ENCODE measurements at regions not wholly inside any gene's neighbourhood (a gene's known extent, or its start where the extent isn't known, plus 50 kb on each side); places are given as distances from the start of the nearest gene placed in this dataset.

DNA sequence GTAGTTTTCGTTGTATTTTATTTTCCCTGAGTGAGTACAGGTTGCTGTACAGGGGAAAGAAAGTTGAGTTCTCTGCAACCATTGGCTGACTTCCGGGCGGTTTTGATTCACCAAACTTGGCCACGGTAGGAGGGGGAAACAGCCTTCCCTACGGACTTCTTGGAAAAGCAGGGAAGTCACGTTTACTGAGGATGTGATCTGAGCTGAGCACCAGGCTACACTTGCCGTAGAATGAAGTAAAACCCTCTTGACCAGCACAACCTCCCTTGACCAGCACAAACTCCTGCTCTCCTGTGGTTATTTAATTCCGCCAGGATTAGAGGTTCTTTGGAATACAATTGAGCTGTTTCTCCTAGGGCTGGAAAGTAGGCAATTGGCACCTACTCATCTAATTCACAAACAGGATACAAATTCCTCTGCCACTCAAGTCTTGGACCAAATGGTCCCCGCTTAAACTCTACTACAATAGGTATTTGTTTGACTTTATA is 242.0 kb upstream of the RBFOX1 start:
- ChIA-PET POLR2A (no interaction called here), CTCF (no interaction called here), RAD21 (ENCODE audit: low non-redundant PET in 1 of 2, low total read pairs in 2 of 2, uncharacterized antibody in 2 of 2, unreplicated experiment in 2 of 2) (no interaction called here)
- ATAC-seq (no peak), DNase-seq (ENCODE audit: low read depth, low spot score) (no peak)
- H4K20me1 ChIP-seq (ENCODE audit: insufficient read depth): no peaks in the 10 kb centered on the region
- H3K4me2 ChIP-seq (ENCODE audit: low read length): no peak overlapping the region
- H3K9ac ChIP-seq (ENCODE audit: low read length): no peak overlapping the region
- no TSS peak for BruUV-seq (replicated peaks)
- no peak overlapping the region for H3K4me3 ChIP-seq (replicated peaks in 1 of 2; ENCODE audit: low read depth in 1 of 2, low read length in 2 of 2)
- no peaks in the 10 kb centered on the region for H3K27me3 ChIP-seq (ENCODE audit: insufficient read depth, low read length)
- no peaks in the 10 kb centered on the region for H3K36me3 ChIP-seq (ENCODE audit: control insufficient read depth in 1 of 2, insufficient read depth in 2 of 2, low read length in 2 of 2)
- TF ChIP-seq, protein P1, sequence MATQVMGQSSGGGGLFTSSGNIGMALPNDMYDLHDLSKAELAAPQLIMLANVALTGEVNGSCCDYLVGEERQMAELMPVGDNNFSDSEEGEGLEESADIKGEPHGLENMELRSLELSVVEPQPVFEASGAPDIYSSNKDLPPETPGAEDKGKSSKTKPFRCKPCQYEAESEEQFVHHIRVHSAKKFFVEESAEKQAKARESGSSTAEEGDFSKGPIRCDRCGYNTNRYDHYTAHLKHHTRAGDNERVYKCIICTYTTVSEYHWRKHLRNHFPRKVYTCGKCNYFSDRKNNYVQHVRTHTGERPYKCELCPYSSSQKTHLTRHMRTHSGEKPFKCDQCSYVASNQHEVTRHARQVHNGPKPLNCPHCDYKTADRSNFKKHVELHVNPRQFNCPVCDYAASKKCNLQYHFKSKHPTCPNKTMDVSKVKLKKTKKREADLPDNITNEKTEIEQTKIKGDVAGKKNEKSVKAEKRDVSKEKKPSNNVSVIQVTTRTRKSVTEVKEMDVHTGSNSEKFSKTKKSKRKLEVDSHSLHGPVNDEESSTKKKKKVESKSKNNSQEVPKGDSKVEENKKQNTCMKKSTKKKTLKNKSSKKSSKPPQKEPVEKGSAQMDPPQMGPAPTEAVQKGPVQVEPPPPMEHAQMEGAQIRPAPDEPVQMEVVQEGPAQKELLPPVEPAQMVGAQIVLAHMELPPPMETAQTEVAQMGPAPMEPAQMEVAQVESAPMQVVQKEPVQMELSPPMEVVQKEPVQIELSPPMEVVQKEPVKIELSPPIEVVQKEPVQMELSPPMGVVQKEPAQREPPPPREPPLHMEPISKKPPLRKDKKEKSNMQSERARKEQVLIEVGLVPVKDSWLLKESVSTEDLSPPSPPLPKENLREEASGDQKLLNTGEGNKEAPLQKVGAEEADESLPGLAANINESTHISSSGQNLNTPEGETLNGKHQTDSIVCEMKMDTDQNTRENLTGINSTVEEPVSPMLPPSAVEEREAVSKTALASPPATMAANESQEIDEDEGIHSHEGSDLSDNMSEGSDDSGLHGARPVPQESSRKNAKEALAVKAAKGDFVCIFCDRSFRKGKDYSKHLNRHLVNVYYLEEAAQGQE (IDR thresholded peaks at IDR 0.05; ENCODE audit: low read depth): no peak
- TF ChIP-seq RAD21 (IDR thresholded peaks at IDR 0.05; ENCODE audit: low read depth) (no peak), SP1 (IDR thresholded peaks at IDR 0.05; ENCODE audit: low read depth) (no peak), CBX3 (IDR thresholded peaks at IDR 0.05; ENCODE audit: low read depth) (no peak), SRF (IDR thresholded peaks at IDR 0.05; ENCODE audit: low read depth) (no peak), ZFX (IDR thresholded peaks at IDR 0.05) (no peak), ZNF274 (IDR thresholded peaks at IDR 0.05; ENCODE audit: low read depth, low read length) (no peak), EZH2 (IDR thresholded peaks at IDR 0.05) (no peak), POLR2A (IDR thresholded peaks at IDR 0.05; ENCODE audit: borderline replicate concordance, extremely low read depth, insufficient read depth, insufficient read length) (no peak), EGR1 (IDR thresholded peaks at IDR 0.05; ENCODE audit: low read depth) (no peak), YY1 (IDR thresholded peaks at IDR 0.05; ENCODE audit: extremely low read depth, insufficient replicate concordance, low read depth, low read length) (no peak), FOSL1 (IDR thresholded peaks at IDR 0.05; ENCODE audit: low read depth) (no peak), JUND (IDR thresholded peaks at IDR 0.05) (no peak), POLR2AphosphoS5 (IDR thresholded peaks at IDR 0.05; ENCODE audit: low read depth, low read length) (no peak), SIN3A (IDR thresholded peaks at IDR 0.05; ENCODE audit: low read depth) (no peak)
- TF ChIP-seq, protein P2, sequence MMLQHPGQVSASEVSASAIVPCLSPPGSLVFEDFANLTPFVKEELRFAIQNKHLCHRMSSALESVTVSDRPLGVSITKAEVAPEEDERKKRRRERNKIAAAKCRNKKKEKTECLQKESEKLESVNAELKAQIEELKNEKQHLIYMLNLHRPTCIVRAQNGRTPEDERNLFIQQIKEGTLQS (IDR thresholded peaks at IDR 0.05): no peak
- TF ChIP-seq, protein P3, sequence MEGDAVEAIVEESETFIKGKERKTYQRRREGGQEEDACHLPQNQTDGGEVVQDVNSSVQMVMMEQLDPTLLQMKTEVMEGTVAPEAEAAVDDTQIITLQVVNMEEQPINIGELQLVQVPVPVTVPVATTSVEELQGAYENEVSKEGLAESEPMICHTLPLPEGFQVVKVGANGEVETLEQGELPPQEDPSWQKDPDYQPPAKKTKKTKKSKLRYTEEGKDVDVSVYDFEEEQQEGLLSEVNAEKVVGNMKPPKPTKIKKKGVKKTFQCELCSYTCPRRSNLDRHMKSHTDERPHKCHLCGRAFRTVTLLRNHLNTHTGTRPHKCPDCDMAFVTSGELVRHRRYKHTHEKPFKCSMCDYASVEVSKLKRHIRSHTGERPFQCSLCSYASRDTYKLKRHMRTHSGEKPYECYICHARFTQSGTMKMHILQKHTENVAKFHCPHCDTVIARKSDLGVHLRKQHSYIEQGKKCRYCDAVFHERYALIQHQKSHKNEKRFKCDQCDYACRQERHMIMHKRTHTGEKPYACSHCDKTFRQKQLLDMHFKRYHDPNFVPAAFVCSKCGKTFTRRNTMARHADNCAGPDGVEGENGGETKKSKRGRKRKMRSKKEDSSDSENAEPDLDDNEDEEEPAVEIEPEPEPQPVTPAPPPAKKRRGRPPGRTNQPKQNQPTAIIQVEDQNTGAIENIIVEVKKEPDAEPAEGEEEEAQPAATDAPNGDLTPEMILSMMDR (IDR thresholded peaks at IDR 0.05 in 2 of 3, conservative IDR thresholded peaks at IDR 0.05 in 1 of 3; ENCODE audit: borderline replicate concordance in 1 of 3, insufficient read depth in 1 of 3, low read depth in 2 of 3, low read length in 2 of 3): no peak
- TF ChIP-seq, protein P4, sequence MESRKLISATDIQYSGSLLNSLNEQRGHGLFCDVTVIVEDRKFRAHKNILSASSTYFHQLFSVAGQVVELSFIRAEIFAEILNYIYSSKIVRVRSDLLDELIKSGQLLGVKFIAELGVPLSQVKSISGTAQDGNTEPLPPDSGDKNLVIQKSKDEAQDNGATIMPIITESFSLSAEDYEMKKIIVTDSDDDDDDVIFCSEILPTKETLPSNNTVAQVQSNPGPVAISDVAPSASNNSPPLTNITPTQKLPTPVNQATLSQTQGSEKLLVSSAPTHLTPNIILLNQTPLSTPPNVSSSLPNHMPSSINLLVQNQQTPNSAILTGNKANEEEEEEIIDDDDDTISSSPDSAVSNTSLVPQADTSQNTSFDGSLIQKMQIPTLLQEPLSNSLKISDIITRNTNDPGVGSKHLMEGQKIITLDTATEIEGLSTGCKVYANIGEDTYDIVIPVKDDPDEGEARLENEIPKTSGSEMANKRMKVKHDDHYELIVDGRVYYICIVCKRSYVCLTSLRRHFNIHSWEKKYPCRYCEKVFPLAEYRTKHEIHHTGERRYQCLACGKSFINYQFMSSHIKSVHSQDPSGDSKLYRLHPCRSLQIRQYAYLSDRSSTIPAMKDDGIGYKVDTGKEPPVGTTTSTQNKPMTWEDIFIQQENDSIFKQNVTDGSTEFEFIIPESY (IDR thresholded peaks at IDR 0.05; ENCODE audit: extremely low read depth, insufficient replicate concordance, low read length): no peak
- no peak overlapping the region for H3K27ac ChIP-seq (ENCODE audit: low read depth, low read length)
- no peaks in the 10 kb centered on the region; a peak in 2 of 4 replicates for H3K9me3 ChIP-seq (ENCODE audit: control insufficient read depth in 1 of 2, insufficient read depth in 1 of 2, low read depth in 1 of 2, low read length in 2 of 2)
- intact Hi-C loops (cut with micrococcal nuclease): no loop called here
- no peak overlapping the region for H2AFZ ChIP-seq (ENCODE audit: low read depth, low read length, poor library complexity, severe bottlenecking)
- H3K79me2 ChIP-seq (ENCODE audit: insufficient read depth, low read length): no peaks in the 10 kb centered on the region
- H3K9me2 ChIP-seq (ENCODE audit: insufficient read depth): no peaks in the 10 kb centered on the region
- no peaks in the 10 kb centered on the region for H3K4me1 ChIP-seq (ENCODE audit: control insufficient read depth in 1 of 2, insufficient read depth in 2 of 2, low read length in 2 of 2)
